ENCODE measurements at regions not wholly inside any gene's neighbourhood (a gene's known extent, or its start where the extent isn't known, plus 50 kb on each side); places are given as distances from the start of the nearest gene placed in this dataset.

- TF ChIP-seq CTCF (IDR thresholded peaks at IDR 0.05) (no peak), EZH2 (IDR thresholded peaks at IDR 0.05; ENCODE audit: borderline replicate concordance, insufficient read depth, low read depth, low read length, poor library complexity, severe bottlenecking) (no peak)
- Histone ChIP-seq H3K27me3 (replicated peaks in 1 of 4; ENCODE audit: control extremely low read depth in 1 of 4, control insufficient read depth in 3 of 4, insufficient read depth in 4 of 4, low read length in 3 of 4) (no peaks in the 10 kb centered on the region), H3K9me3 (ENCODE audit: control extremely low read depth in 1 of 3, control insufficient read depth in 2 of 3, insufficient read depth in 1 of 3, low read length in 2 of 3) (peaks cover 0 to 3% (median 0%) of the 10 kb centered on the region in 3 donors), H3K4me2 (replicated peaks; ENCODE audit: low read depth, low read length, poor library complexity, severe bottlenecking) (no peak overlapping the region), H4K20me1 (ENCODE audit: control insufficient read depth, insufficient read depth, low read length, poor library complexity, severe bottlenecking) (no peaks in the 10 kb centered on the region), H3K4me3 (ENCODE audit: control extremely low read depth in 1 of 5, extremely low read depth in 1 of 5, insufficient read depth in 1 of 5, low read depth in 2 of 5, low read length in 4 of 5) (no peak overlapping the region), H3K27ac (ENCODE audit: low read length in 2 of 2) (no peak overlapping the region), H3K4me1 (ENCODE audit: control insufficient read depth in 2 of 2, insufficient read depth in 2 of 2, low read length in 2 of 2) (no peaks in the 10 kb centered on the region), H3K79me2 (ENCODE audit: control insufficient read depth, insufficient read depth, low read length) (no peaks in the 10 kb centered on the region), H2AFZ (ENCODE audit: insufficient read depth, low read depth, low read length, poor library complexity, severe bottlenecking) (no peak overlapping the region), H3K36me3 (replicated peaks in 1 of 2; ENCODE audit: control extremely low read depth in 1 of 2, control insufficient read depth in 1 of 2, extremely low read depth in 1 of 2, insufficient read depth in 2 of 2, low read length in 1 of 2) (no peaks in the 10 kb centered on the region), H3K9ac (ENCODE audit: low read length) (no peak overlapping the region)
- CTCF ChIA-PET: no interaction called here
- H3K27ac Mint-ChIP-seq: no peak overlapping the region
- WGBS (ENCODE audit: insufficient coverage): 69% methylated on average over 4 of the region's 6 CpGs
- H3K4me1 Mint-ChIP-seq: no peaks in the 10 kb centered on the region
- DNase-seq (no peak), ATAC-seq (ENCODE audit: low read depth) (no peak)
- H3K9me3 Mint-ChIP-seq (ENCODE audit: insufficient read depth): no peaks in the 10 kb centered on the region
- H3K4me3 Mint-ChIP-seq: no peak overlapping the region
- intact Hi-C loops (cut with micrococcal nuclease): no loop called here
- POLR2A ChIA-PET: no interaction called here
- no peaks in the 10 kb centered on the region for H3K27me3 Mint-ChIP-seq
Observed at GRCh38 chr12:126390969-126391566, 1325.8 kb downstream of the AACS start.

GRCh38 chr12:126396536-126396935, 1331.3 kb downstream of the AACS start:
- 78% methylated on average over 3 of the region's 6 CpGs for WGBS (ENCODE audit: insufficient coverage)
- CTCF ChIA-PET: no interaction called here

More at GRCh38 chr12:126396536-126396935, 1331.3 kb downstream of the AACS start:
- Histone ChIP-seq H3K79me2 (ENCODE audit: control insufficient read depth, insufficient read depth, low read length) (no peaks in the 10 kb centered on the region), H4K20me1 (ENCODE audit: control insufficient read depth, insufficient read depth, low read length, poor library complexity, severe bottlenecking) (no peaks in the 10 kb centered on the region), H3K36me3 (replicated peaks in 1 of 2; ENCODE audit: control extremely low read depth in 1 of 2, control insufficient read depth in 1 of 2, extremely low read depth in 1 of 2, insufficient read depth in 2 of 2, low read length in 1 of 2) (no peaks in the 10 kb centered on the region), H3K9ac (ENCODE audit: low read length) (no peak overlapping the region), H3K27me3 (replicated peaks in 1 of 4; ENCODE audit: control extremely low read depth in 1 of 4, control insufficient read depth in 3 of 4, insufficient read depth in 4 of 4, low read length in 3 of 4) (no peaks in the 10 kb centered on the region), H3K4me3 (ENCODE audit: control extremely low read depth in 1 of 5, extremely low read depth in 1 of 5, insufficient read depth in 1 of 5, low read depth in 2 of 5, low read length in 4 of 5) (no peak overlapping the region), H3K27ac (ENCODE audit: low read length in 2 of 2) (no peak overlapping the region), H3K9me3 (ENCODE audit: control extremely low read depth in 1 of 3, control insufficient read depth in 2 of 3, insufficient read depth in 1 of 3, low read length in 2 of 3) (peaks cover 0 to 14% (median 0%) of the 10 kb centered on the region in 3 donors), H3K4me1 (ENCODE audit: control insufficient read depth in 2 of 2, insufficient read depth in 2 of 2, low read length in 2 of 2) (no peaks in the 10 kb centered on the region), H3K4me2 (replicated peaks; ENCODE audit: low read depth, low read length, poor library complexity, severe bottlenecking) (no peak overlapping the region), H2AFZ (ENCODE audit: insufficient read depth, low read depth, low read length, poor library complexity, severe bottlenecking) (no peak overlapping the region)
- peaks cover 2% of the 10 kb centered on the region for H3K9me3 Mint-ChIP-seq (ENCODE audit: insufficient read depth)
- no peak overlapping the region for H3K4me3 Mint-ChIP-seq
- no peaks in the 10 kb centered on the region for H3K27me3 Mint-ChIP-seq
- intact Hi-C loops (cut with micrococcal nuclease): no loop called here
- H3K27ac Mint-ChIP-seq: no peak overlapping the region
- no peaks in the 10 kb centered on the region for H3K4me1 Mint-ChIP-seq
- ATAC-seq (ENCODE audit: low read depth): no peak
- DNase-seq: no peak
- no peak for TF ChIP-seq EZH2 (IDR thresholded peaks at IDR 0.05; ENCODE audit: borderline replicate concordance, insufficient read depth, low read depth, low read length, poor library complexity, severe bottlenecking)
- no peak for TF ChIP-seq CTCF (IDR thresholded peaks at IDR 0.05)
- POLR2A ChIA-PET: no interaction called here

Measured in B cell (primary cell).